Left renal pelvis (tissue), 4 donors: ENCODE measurements at regions not wholly inside any gene's neighbourhood (a gene's known extent, or its start where the extent isn't known, plus 50 kb on each side); places are given as distances from the start of the nearest gene placed in this dataset.

ENCODE experiments used
- DNase-seq, 4 donors: peaks; one replicate each; pipeline ENCODE4 v3.0.0-alpha.2; 2013; ENCODE audit warnings: low read depth in 4 of 4, low spot score in 3 of 4

GRCh38 chr12:68447797-68448260, 115.7 kb upstream of the MDM1 start:
- no peak for DNase-seq

- DNase-seq, result no peak
Measured at GRCh38 chr12:68449196-68449595, 117.0 kb upstream of the MDM1 start.

- no peak for DNase-seq
Measured at GRCh38 chr12:68450947-68451260, 118.7 kb upstream of the MDM1 start.

- no peak for DNase-seq
Measured at GRCh38 chr12:68451261-68452077, 119.3 kb upstream of the MDM1 start.

- DNase-seq, result no peak
Measured at GRCh38 chr12:68452078-68452715, 120.0 kb upstream of the MDM1 start.

GRCh38 chr12:68453278-68453677, 121.1 kb upstream of the MDM1 start:
- no peak for DNase-seq

- DNase-seq, result no peak
Measured at GRCh38 chr12:68453876-68454275, 121.7 kb upstream of the MDM1 start.

- DNase-seq, result no peak
Measured at GRCh38 chr12:68454892-68455291, 122.7 kb upstream of the MDM1 start.

- no peak for DNase-seq
Measured at GRCh38 chr12:68455691-68456345, 123.7 kb upstream of the MDM1 start.

- DNase-seq, result no peak
Measured at GRCh38 chr12:68458866-68459265, 126.7 kb upstream of the MDM1 start.

GRCh38 chr12:68460236-68460635, 128.1 kb upstream of the MDM1 start:
- no peak for DNase-seq

GRCh38 chr12:68461645-68462044, 129.5 kb upstream of the MDM1 start:
- DNase-seq, result no peak

GRCh38 chr12:68462803-68463202, 130.6 kb upstream of the MDM1 start:
- no peak for DNase-seq

GRCh38 chr12:68465227-68465626, 133.1 kb upstream of the MDM1 start:
- no peak for DNase-seq

GRCh38 chr12:68467514-68467913, 135.4 kb upstream of the MDM1 start:
- DNase-seq, result no peak

- no peak for DNase-seq
Measured at GRCh38 chr12:68468036-68468435, 135.9 kb upstream of the MDM1 start.

- DNase-seq, result no peak
Measured at GRCh38 chr12:68469113-68469512, 137.0 kb upstream of the MDM1 start.

GRCh38 chr12:68470664-68471328, 138.6 kb upstream of the MDM1 start:
- DNase-seq, result no peak

- no peak for DNase-seq
Measured at GRCh38 chr12:68474467-68475204, 136.1 kb upstream of the RAP1B start.

GRCh38 chr12:68476794-68477193, 133.9 kb upstream of the RAP1B start:
- DNase-seq, result no peak
